Heart left ventricle (tissue), 16 donors: ENCODE measurements at regions not wholly inside any gene's neighbourhood (a gene's known extent, or its start where the extent isn't known, plus 50 kb on each side); places are given as distances from the start of the nearest gene placed in this dataset.

Experiments used
- ATAC-seq, 4 donors: fragments of 200-7000 bp; cut with Tn5 transposase; one replicate each; pipeline ENCODE4 v1.9.1; 2020 to 2022; ENCODE audit warnings: moderate library complexity in 4 of 4, mild to moderate bottlenecking in 3 of 4, moderate number of reproducible peaks in 1 of 4
- DNase-seq, 5 donors: peaks; one replicate each; pipeline ENCODE4 v3.0.0-alpha.2; 2020
- H3K27ac ChIP-seq, 12 donors: fragments of 200-600 bp; sonication (generic) in 4 of 12; one replicate each; pipeline versions ENCODE4 v1.5.0 to v1.8.0; 2016 to 2022; ENCODE audit warnings: mild to moderate bottlenecking in 2 of 12
- H3K27me3 ChIP-seq, 9 donors: fragments of 200-600 bp; sonication (generic) in 2 of 9; one replicate each; pipeline versions ENCODE4 v1.5.1 to v1.8.0; 2016 to 2022; ENCODE audit warnings: mild to moderate bottlenecking in 3 of 9
- H3K36me3 ChIP-seq, 9 donors: fragments of 200-600 bp; sonication (generic) in 2 of 9; one replicate each; pipeline versions ENCODE4 v1.5.0 to v1.8.0; 2018 to 2022; ENCODE audit warnings: mild to moderate bottlenecking in 2 of 9
- H3K4me1 ChIP-seq, 12 donors: fragments of 200-600 bp; sonication (generic) in 4 of 12; one replicate each; pipeline versions ENCODE4 v1.5.0 to v1.8.0; 2016 to 2022; ENCODE audit warnings: mild to moderate bottlenecking in 3 of 12
- H3K4me3 ChIP-seq, 12 donors: fragments of 200-600 bp; sonication (generic) in 4 of 12; one replicate each; pipeline versions ENCODE4 v1.5.0 to v1.8.0; 2017 to 2022; ENCODE audit warnings: mild to moderate bottlenecking in 9 of 12, moderate library complexity in 4 of 12
- H3K9me3 ChIP-seq, 12 donors: fragments of 200-600 bp; sonication (generic) in 4 of 12; one replicate each; pipeline versions ENCODE4 v1.5.0 to v1.8.0; 2016 to 2022; ENCODE audit warnings: mild to moderate bottlenecking in 1 of 12
- CTCF ChIP-seq, 12 donors: fragments of 200-600 bp; sonication (generic) in 4 of 12; IDR thresholded peaks; one replicate each; pipeline versions ENCODE4 v1.5.0 to v1.8.0; 2018 to 2022; ENCODE audit warnings: antibody characterized with exemption in 12 of 12, mild to moderate bottlenecking in 5 of 12
- POLR2A ChIP-seq, 2 donors: fragments of 450-650 bp; IDR thresholded peaks; one replicate each; pipeline ENCODE4 v1.6.1; 2017; ENCODE audit warnings: antibody characterized with exemption in 2 of 2, mild to moderate bottlenecking in 2 of 2, moderate library complexity in 2 of 2
- WGBS, 4 donors: extraction: QIAGEN DNeasy Blood & Tissue Kit in 2 of 4; methylation state at CpG; one replicate each; pipeline versions ENCODE4 v1.1.5 to v1.1.7; 2013 to 2018; 5-methylcytosine and 5-hydroxymethylcytosine counted together
- intact Hi-C, 10 donors: fragments of 100-400 bp; cut with DNase I; formaldehyde crosslinking; loops; one replicate each; pipeline versions ENCODE4 v1.11.1 to v1.14.2; 2022
- donor health status: ischemic (EF 13 %, LVEDD 7.1; RV severe dilation, severe dysfunction).
- donor health status: healthy with polysubstance abuse.
- donor health status: DM: no; HTN: yes; CAD: no.
- donor health status: DM: no; HTN: no; CAD: no.
- donor health status: ischemic (EF 25% LVEDD 6.9; RV normal size, moderate dysfunction).
- donor health status: ischemic (EF 25% LVEDD 5.7; RV mildly dilated, moderate dysfunction).
- donor health status: healthy.
- donor health status: DM: yes; HTN: yes; CAD: no.
- donor health status: ischemic (EF 35%, LVEDD 5.7; RV mildly dilated, moderate dysfunction).
- donor health status: nonischemic (EF 11% LVEDD 7.7; RV severe dilation, severe dysfunction).
- donor health status: DM: yes; HTN: yes; CAD: no.
- donor health status: PGD.
- donor health status: ischemic (EF 29% LVEDD 5.4; RV normal size, mild dysfunction).
- donor health status: nonischemic (EF 23%, LVEDD 6.1; RV moderate dilation, normal function).

DNA sequence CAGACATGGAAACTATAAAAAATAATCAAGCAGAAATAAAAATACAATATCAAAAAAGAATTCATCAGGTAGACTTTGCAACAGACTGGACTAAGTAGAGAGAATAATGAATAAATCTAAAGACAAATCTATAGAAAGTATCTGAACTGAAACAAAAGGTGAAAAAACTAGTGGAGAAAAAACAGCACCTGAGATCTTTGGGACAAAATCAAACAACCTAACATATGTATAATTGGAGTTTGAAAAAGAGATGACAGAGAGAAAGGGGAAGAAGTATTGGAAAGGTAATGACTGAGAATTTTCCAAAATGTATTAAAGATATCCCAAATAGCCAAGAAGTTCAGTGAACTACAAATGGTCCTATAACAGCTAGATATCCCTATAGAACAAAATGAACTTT, 245.4 kb downstream of the IPO8 start:
- no peak for ATAC-seq
- Histone ChIP-seq H3K4me3 (no peak overlapping the region), H3K4me1 (no peaks in the 10 kb centered on the region), H3K27me3 (no peaks in the 10 kb centered on the region), H3K27ac (no peak overlapping the region), H3K9me3 (peaks cover 0 to 28% (median 13%) of the 10 kb centered on the region in 12 donors), H3K36me3 (no peaks in the 10 kb centered on the region)
- intact Hi-C loops, result no loop called here
- no peak for DNase-seq
- TF ChIP-seq CTCF (IDR thresholded peaks at IDR 0.05), result no peak

DNA sequence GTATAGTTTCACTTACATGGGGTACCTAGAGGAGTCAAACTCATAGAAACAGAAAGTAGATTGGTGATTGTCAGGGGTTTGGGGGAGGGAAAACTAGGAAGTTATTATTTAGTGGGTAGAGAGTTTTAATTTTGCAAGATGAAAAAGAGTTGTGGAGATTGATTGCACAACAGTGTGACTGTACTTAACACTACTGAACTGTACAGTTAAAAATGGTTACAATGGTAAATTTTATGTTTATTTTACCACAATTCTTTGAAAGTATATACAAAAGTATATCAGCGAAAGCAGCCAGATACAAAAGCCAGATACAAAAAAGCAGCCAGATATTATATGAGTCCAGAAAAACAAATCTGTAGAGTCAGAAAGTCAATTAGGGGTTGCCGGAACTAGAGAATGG, 247.6 kb downstream of the IPO8 start:
- intact Hi-C loops, result no loop called here
- TF ChIP-seq CTCF (IDR thresholded peaks at IDR 0.05), result no peak
- TF ChIP-seq POLR2A (IDR thresholded peaks at IDR 0.05), result no peak
- ATAC-seq (no peak), DNase-seq (no peak)
- H3K27me3 ChIP-seq, result no peaks in the 10 kb centered on the region
- H3K4me1 ChIP-seq, result no peaks in the 10 kb centered on the region
- H3K9me3 ChIP-seq, result peaks cover 0 to 28% (median 13%) of the 10 kb centered on the region in 12 donors
- H3K4me3 ChIP-seq, result no peak overlapping the region
- no peaks in the 10 kb centered on the region for H3K36me3 ChIP-seq
- 92 to 94% (median 93%) methylated on average over 2 of the region's 2 CpGs for WGBS, 4 donors
- no peak overlapping the region for H3K27ac ChIP-seq

GRCh38 chr12:30447061-30447750, 248.5 kb downstream of the IPO8 start:
- peak in 1 of 4 donors; percentile 47 for ATAC-seq
- intact Hi-C loops, result no loop called here
- H3K9me3 ChIP-seq, result peaks cover 0 to 28% (median 13%) of the 10 kb centered on the region in 12 donors
- H3K36me3 ChIP-seq, result no peaks in the 10 kb centered on the region
- H3K27me3 ChIP-seq, result no peaks in the 10 kb centered on the region
- TF ChIP-seq POLR2A (IDR thresholded peaks at IDR 0.05), result no peak
- no peak for TF ChIP-seq CTCF (IDR thresholded peaks at IDR 0.05)
- H3K27ac ChIP-seq, result no peak overlapping the region
- 44 to 53% (median 48%) methylated on average over 6 of the region's 6 CpGs for WGBS, 4 donors
- no peak overlapping the region for H3K4me3 ChIP-seq
- DNase-seq, result no peak
- H3K4me1 ChIP-seq, result no peaks in the 10 kb centered on the region

- no peak overlapping the region for H3K27ac ChIP-seq
- ATAC-seq (no peak), DNase-seq (no peak)
- TF ChIP-seq POLR2A (IDR thresholded peaks at IDR 0.05) (no peak), CTCF (IDR thresholded peaks at IDR 0.05) (no peak)
- peaks cover 0 to 17% (median 0%) of the 10 kb centered on the region in 12 donors for H3K4me1 ChIP-seq
- no peaks in the 10 kb centered on the region for H3K27me3 ChIP-seq
- H3K9me3 ChIP-seq, result no peaks in the 10 kb centered on the region
- no peak overlapping the region for H3K4me3 ChIP-seq
- intact Hi-C loops, result no loop called here
- no peaks in the 10 kb centered on the region for H3K36me3 ChIP-seq
Observed at GRCh38 chr12:30442461-30442860, 253.2 kb downstream of the IPO8 start.
